Muscle of leg (tissue), 3 donors: ENCODE measurements at regions not wholly inside any gene's neighbourhood (a gene's known extent, or its start where the extent isn't known, plus 50 kb on each side); places are given as distances from the start of the nearest gene placed in this dataset.
"Not testable (repeated sequence)": the region's sequence is repeated elsewhere in the genome, so short reads cannot be mapped to it uniquely, and the experiment has no call there.

Experiments used
- DNase-seq: peaks from one replicate; pipeline ENCODE4 v3.0.0; 2013
- H3K27ac ChIP-seq: one replicate; pipeline ENCODE4 v1.5.1; 2013; ENCODE audit warnings: mild to moderate bottlenecking, low read length, control low read depth
- H3K27me3 ChIP-seq: one replicate; pipeline ENCODE4 v1.6.1; 2013; ENCODE audit warnings: low read length; ENCODE audit not compliant: control insufficient read depth, insufficient read depth
- H3K36me3 ChIP-seq: one replicate; pipeline ENCODE4 v1.6.1; 2013; ENCODE audit warnings: low read length; ENCODE audit not compliant: control insufficient read depth, insufficient read depth
- H3K4me1 ChIP-seq: one replicate; pipeline ENCODE4 v1.6.1; 2013; ENCODE audit warnings: low read length; ENCODE audit not compliant: control insufficient read depth, insufficient read depth
- H3K4me3 ChIP-seq: one replicate; pipeline ENCODE4 v1.5.1; 2013; ENCODE audit warnings: low read length, control low read depth
- H3K9me3 ChIP-seq: replicated peaks from 2 replicates; pipeline ENCODE4 v1.6.1; 2013; ENCODE audit warnings: low read depth, low read length; ENCODE audit not compliant: control insufficient read depth
- WGBS: methylation state at CpG from one replicate; pipeline ENCODE4 v1.1.5; 2013; ENCODE audit warnings: missing lambda C conversion rate; ENCODE audit not compliant: insufficient coverage; 5-methylcytosine and 5-hydroxymethylcytosine counted together

- not testable (repeated sequence) for H3K27ac ChIP-seq, H3K4me1 ChIP-seq, H3K36me3 ChIP-seq, H3K4me3 ChIP-seq, H3K27me3 ChIP-seq, DNase-seq
- peaks cover 14% of the 10 kb centered on the region for H3K9me3 ChIP-seq
Measured at GRCh38 chr10:42533866-42534265, 104.5 kb downstream of the ZNF33B start.

GRCh38 chr10:42532996-42533395 is 105.4 kb downstream of the ZNF33B start:
- Histone ChIP-seq H3K4me3 (no peak overlapping the region), H3K27me3 (no peaks in the 10 kb centered on the region), H3K9me3 (peaks cover 11% of the 10 kb centered on the region), H3K4me1 (no peaks in the 10 kb centered on the region), H3K27ac (no peak overlapping the region), H3K36me3 (no peaks in the 10 kb centered on the region)
- no peak for DNase-seq
- WGBS, result no CpG with 5 or more reads among the region's 1 CpG

GRCh38 chr10:42523098-42523497 is 115.3 kb downstream of the ZNF33B start:
- H3K4me1 ChIP-seq, result no peaks in the 10 kb centered on the region
- DNase-seq, result no peak
- peaks cover 22% of the 10 kb centered on the region for H3K36me3 ChIP-seq
- WGBS, result no CpG with 5 or more reads among the region's 2 CpGs
- H3K27me3 ChIP-seq, result no peaks in the 10 kb centered on the region
- no peak overlapping the region for H3K4me3 ChIP-seq
- no peak overlapping the region for H3K27ac ChIP-seq
- H3K9me3 ChIP-seq, result peaks cover 55% of the 10 kb centered on the region

GRCh38 chr10:42519761-42520460 is 118.5 kb downstream of the ZNF33B start:
- H3K4me3 ChIP-seq, result no peak overlapping the region
- peaks cover 22% of the 10 kb centered on the region for H3K36me3 ChIP-seq

GRCh38 chr10:42519079-42519478 is 119.3 kb downstream of the ZNF33B start:
- no CpG with 5 or more reads among the region's 2 CpGs for WGBS
- Histone ChIP-seq H3K4me1 (no peaks in the 10 kb centered on the region), H3K27me3 (no peaks in the 10 kb centered on the region), H3K4me3 (no peak overlapping the region), H3K9me3 (peaks cover 72% of the 10 kb centered on the region), H3K36me3 (peaks cover 16% of the 10 kb centered on the region), H3K27ac (no peak overlapping the region)
- no peak for DNase-seq

More at GRCh38 chr10:42519761-42520460, 118.5 kb downstream of the ZNF33B start:
- DNase-seq, result no peak
- no peaks in the 10 kb centered on the region for H3K4me1 ChIP-seq
- no peaks in the 10 kb centered on the region for H3K27me3 ChIP-seq
- peaks cover 73% of the 10 kb centered on the region for H3K9me3 ChIP-seq
- WGBS, result no CpG with 5 or more reads among the region's 5 CpGs
- no peak overlapping the region for H3K27ac ChIP-seq

GRCh38 chr10:42513921-42514320 is 124.4 kb downstream of the ZNF33B start:
- no CpG with 5 or more reads among the region's 3 CpGs for WGBS
- H3K36me3 ChIP-seq, result no peaks in the 10 kb centered on the region
- no peaks in the 10 kb centered on the region for H3K27me3 ChIP-seq
- H3K4me3 ChIP-seq, result no peak overlapping the region
- peaks cover 54% of the 10 kb centered on the region for H3K9me3 ChIP-seq
- no peak overlapping the region for H3K27ac ChIP-seq
- no peaks in the 10 kb centered on the region for H3K4me1 ChIP-seq
- no peak for DNase-seq

- WGBS, result 63% methylated on average over 2 of the region's 3 CpGs
- no peak overlapping the region for H3K4me3 ChIP-seq
- H3K27me3 ChIP-seq, result no peaks in the 10 kb centered on the region
- no peak overlapping the region for H3K27ac ChIP-seq
- no peak for DNase-seq
- H3K36me3 ChIP-seq, result no peaks in the 10 kb centered on the region
- H3K9me3 ChIP-seq, result peaks cover 31% of the 10 kb centered on the region
- H3K4me1 ChIP-seq, result no peaks in the 10 kb centered on the region
Measured at GRCh38 chr10:42491801-42492200, 146.6 kb downstream of the ZNF33B start.

- no peak overlapping the region for H3K4me3 ChIP-seq
- H3K36me3 ChIP-seq, result no peaks in the 10 kb centered on the region
- WGBS, result no CpG with 5 or more reads among the region's 2 CpGs
- no peaks in the 10 kb centered on the region for H3K27me3 ChIP-seq
- DNase-seq, result no peak
- H3K4me1 ChIP-seq, result no peaks in the 10 kb centered on the region
- no peak overlapping the region for H3K27ac ChIP-seq
- H3K9me3 ChIP-seq, result peaks cover 34% of the 10 kb centered on the region
Measured at GRCh38 chr10:42491001-42491592, 147.3 kb downstream of the ZNF33B start.

GRCh38 chr10:42490368-42490767 is 148.0 kb downstream of the ZNF33B start:
- no peak for DNase-seq
- Histone ChIP-seq H3K27me3 (no peaks in the 10 kb centered on the region), H3K4me1 (no peaks in the 10 kb centered on the region), H3K9me3 (peaks cover 33% of the 10 kb centered on the region), H3K36me3 (no peaks in the 10 kb centered on the region), H3K27ac (no peak overlapping the region), H3K4me3 (no peak overlapping the region)
- no CpG with 5 or more reads among the region's 1 CpG for WGBS

GRCh38 chr10:42488416-42488815 is 150.0 kb downstream of the ZNF33B start:
- Histone ChIP-seq H3K4me1 (no peaks in the 10 kb centered on the region), H3K4me3 (no peak overlapping the region), H3K27ac (no peak overlapping the region), H3K36me3 (no peaks in the 10 kb centered on the region), H3K9me3 (peaks cover 23% of the 10 kb centered on the region), H3K27me3 (no peaks in the 10 kb centered on the region)
- DNase-seq, result no peak
- 73% methylated on average over 3 of the region's 5 CpGs for WGBS
